ENCODE measurements at regions not wholly inside any gene's neighbourhood (a gene's known extent, or its start where the extent isn't known, plus 50 kb on each side); places are given as distances from the start of the nearest gene placed in this dataset.

DNA sequence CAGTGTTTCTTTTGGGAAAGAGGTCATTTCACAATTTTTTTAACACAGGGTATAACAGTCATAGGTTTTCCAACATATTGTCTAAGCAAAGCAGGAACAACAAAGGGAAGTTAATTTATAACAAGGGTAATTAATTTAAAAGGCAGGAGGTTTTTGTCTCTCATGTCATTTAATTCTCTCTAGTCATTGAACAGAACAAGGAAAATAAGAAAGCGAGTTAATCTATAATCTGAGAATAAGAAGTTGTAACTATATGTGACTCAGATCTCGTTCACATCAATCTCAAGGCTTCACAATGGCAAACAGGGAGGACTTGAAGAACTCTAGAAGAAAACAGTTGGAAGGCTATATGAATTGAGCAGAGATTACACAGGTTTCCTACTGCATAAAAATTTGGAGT lies 579.8 kb upstream of the CCDC54 start:
- no peak overlapping the region for H3K27ac ChIP-seq (replicated peaks)
- H3K4me3 ChIP-seq (replicated peaks; ENCODE audit: insufficient read depth, low read length), result no peak overlapping the region
- H3K27me3 ChIP-seq (ENCODE audit: insufficient read depth, poor library complexity, severe bottlenecking), result no peaks in the 10 kb centered on the region
- TF ChIP-seq POLR2AphosphoS5 (IDR thresholded peaks at IDR 0.05; ENCODE audit: low read depth) (no peak), SPI1 (IDR thresholded peaks at IDR 0.05; ENCODE audit: borderline replicate concordance, low read depth) (no peak)
- no peak for DNase-seq (ENCODE audit: low read depth in 1 of 2, low spot score in 1 of 2)

DNA sequence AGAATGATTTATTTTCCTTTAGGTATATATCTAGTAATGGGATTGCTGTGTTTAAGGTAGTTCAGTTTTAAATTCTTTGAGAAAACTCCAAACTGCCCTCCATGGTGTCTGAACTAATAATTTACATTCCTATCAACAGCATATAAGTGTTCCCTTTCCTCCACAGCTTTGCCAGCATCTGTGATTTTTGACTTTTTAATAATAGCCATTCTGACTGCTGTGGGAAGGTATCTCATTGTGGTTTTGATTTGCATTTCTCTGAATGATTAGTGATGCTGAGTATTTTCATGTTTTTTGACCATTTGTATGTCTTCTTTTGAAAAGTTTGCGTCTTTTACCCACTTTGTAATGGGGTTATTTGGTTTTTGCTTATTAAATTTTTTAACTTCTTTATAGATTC lies 571.6 kb upstream of the CCDC54 start:
- H3K27me3 ChIP-seq (ENCODE audit: insufficient read depth, poor library complexity, severe bottlenecking), result no peaks in the 10 kb centered on the region
- no peak overlapping the region for H3K4me3 ChIP-seq (replicated peaks; ENCODE audit: insufficient read depth, low read length)
- no peak for DNase-seq (ENCODE audit: low read depth in 1 of 2, low spot score in 1 of 2)
- no peak overlapping the region for H3K27ac ChIP-seq (replicated peaks)
- TF ChIP-seq, protein P1, sequence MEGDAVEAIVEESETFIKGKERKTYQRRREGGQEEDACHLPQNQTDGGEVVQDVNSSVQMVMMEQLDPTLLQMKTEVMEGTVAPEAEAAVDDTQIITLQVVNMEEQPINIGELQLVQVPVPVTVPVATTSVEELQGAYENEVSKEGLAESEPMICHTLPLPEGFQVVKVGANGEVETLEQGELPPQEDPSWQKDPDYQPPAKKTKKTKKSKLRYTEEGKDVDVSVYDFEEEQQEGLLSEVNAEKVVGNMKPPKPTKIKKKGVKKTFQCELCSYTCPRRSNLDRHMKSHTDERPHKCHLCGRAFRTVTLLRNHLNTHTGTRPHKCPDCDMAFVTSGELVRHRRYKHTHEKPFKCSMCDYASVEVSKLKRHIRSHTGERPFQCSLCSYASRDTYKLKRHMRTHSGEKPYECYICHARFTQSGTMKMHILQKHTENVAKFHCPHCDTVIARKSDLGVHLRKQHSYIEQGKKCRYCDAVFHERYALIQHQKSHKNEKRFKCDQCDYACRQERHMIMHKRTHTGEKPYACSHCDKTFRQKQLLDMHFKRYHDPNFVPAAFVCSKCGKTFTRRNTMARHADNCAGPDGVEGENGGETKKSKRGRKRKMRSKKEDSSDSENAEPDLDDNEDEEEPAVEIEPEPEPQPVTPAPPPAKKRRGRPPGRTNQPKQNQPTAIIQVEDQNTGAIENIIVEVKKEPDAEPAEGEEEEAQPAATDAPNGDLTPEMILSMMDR (IDR thresholded peaks at IDR 0.05; ENCODE audit: insufficient read depth, low read length), result no peak
- TF ChIP-seq GABPA (IDR thresholded peaks at IDR 0.05; ENCODE audit: low read depth), result no peak
- TF ChIP-seq, protein P2, sequence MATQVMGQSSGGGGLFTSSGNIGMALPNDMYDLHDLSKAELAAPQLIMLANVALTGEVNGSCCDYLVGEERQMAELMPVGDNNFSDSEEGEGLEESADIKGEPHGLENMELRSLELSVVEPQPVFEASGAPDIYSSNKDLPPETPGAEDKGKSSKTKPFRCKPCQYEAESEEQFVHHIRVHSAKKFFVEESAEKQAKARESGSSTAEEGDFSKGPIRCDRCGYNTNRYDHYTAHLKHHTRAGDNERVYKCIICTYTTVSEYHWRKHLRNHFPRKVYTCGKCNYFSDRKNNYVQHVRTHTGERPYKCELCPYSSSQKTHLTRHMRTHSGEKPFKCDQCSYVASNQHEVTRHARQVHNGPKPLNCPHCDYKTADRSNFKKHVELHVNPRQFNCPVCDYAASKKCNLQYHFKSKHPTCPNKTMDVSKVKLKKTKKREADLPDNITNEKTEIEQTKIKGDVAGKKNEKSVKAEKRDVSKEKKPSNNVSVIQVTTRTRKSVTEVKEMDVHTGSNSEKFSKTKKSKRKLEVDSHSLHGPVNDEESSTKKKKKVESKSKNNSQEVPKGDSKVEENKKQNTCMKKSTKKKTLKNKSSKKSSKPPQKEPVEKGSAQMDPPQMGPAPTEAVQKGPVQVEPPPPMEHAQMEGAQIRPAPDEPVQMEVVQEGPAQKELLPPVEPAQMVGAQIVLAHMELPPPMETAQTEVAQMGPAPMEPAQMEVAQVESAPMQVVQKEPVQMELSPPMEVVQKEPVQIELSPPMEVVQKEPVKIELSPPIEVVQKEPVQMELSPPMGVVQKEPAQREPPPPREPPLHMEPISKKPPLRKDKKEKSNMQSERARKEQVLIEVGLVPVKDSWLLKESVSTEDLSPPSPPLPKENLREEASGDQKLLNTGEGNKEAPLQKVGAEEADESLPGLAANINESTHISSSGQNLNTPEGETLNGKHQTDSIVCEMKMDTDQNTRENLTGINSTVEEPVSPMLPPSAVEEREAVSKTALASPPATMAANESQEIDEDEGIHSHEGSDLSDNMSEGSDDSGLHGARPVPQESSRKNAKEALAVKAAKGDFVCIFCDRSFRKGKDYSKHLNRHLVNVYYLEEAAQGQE (IDR thresholded peaks at IDR 0.05; ENCODE audit: insufficient replicate concordance, low read depth), result no peak
- no peak for TF ChIP-seq POLR2AphosphoS5 (IDR thresholded peaks at IDR 0.05; ENCODE audit: low read depth)
- no peak for TF ChIP-seq SPI1 (IDR thresholded peaks at IDR 0.05; ENCODE audit: borderline replicate concordance, low read depth)

DNA sequence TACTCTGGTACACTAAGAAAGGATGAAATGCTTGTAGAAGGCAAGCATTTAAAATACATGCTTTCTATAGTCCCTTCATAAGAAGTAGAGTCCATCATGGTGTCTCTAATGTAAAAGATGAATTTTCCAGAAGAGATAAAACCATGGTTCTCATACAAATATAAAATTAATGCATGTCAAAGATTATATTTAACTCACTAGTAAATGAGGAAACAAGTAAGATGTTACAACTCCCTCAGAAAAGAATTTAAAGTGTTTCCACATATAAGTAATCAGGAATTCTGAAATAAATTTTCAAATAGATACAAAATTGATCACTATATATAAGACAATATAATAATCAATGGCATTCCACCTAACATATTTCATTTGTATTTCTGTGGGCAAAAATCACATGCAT lies 570.3 kb upstream of the CCDC54 start:
- TF ChIP-seq GABPA (IDR thresholded peaks at IDR 0.05; ENCODE audit: low read depth) (no peak), POLR2AphosphoS5 (IDR thresholded peaks at IDR 0.05; ENCODE audit: low read depth) (no peak), SPI1 (IDR thresholded peaks at IDR 0.05; ENCODE audit: borderline replicate concordance, low read depth) (no peak)
- TF ChIP-seq, protein P1 (IDR thresholded peaks at IDR 0.05; ENCODE audit: insufficient read depth, low read length), result no peak
- TF ChIP-seq, protein P2 (IDR thresholded peaks at IDR 0.05; ENCODE audit: insufficient replicate concordance, low read depth), result no peak
- Histone ChIP-seq H3K27me3 (ENCODE audit: insufficient read depth, poor library complexity, severe bottlenecking) (no peaks in the 10 kb centered on the region), H3K4me3 (replicated peaks; ENCODE audit: insufficient read depth, low read length) (no peak overlapping the region), H3K27ac (replicated peaks) (no peak overlapping the region)
- no peak for DNase-seq (ENCODE audit: low read depth in 1 of 2, low spot score in 1 of 2)

DNA sequence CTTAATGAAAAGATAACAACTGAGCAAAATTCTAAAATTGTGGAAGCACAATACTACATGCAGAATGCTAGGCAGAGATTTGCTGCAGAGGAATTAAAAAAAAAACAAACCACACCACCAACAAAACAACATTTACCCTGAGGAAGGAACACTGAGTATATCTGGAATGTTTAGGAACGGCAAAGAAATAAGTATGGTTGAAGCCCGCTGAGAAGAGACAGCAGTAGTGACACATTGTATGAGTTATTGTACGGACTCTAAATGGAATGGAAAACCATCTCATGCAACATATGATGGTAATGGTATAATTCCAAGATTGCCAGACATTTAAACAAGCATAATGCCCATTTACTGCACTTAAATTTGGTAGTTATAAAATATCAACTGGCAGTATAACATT lies 568.2 kb upstream of the CCDC54 start:
- no peaks in the 10 kb centered on the region for H3K27me3 ChIP-seq (ENCODE audit: insufficient read depth, poor library complexity, severe bottlenecking)
- TF ChIP-seq GABPA (IDR thresholded peaks at IDR 0.05; ENCODE audit: low read depth), result no peak
- no peak for TF ChIP-seq POLR2AphosphoS5 (IDR thresholded peaks at IDR 0.05; ENCODE audit: low read depth)
- TF ChIP-seq, protein P2 (IDR thresholded peaks at IDR 0.05; ENCODE audit: insufficient replicate concordance, low read depth), result no peak
- TF ChIP-seq SPI1 (IDR thresholded peaks at IDR 0.05; ENCODE audit: borderline replicate concordance, low read depth), result no peak
- TF ChIP-seq, protein P1 (IDR thresholded peaks at IDR 0.05; ENCODE audit: insufficient read depth, low read length), result no peak
- H3K4me3 ChIP-seq (replicated peaks; ENCODE audit: insufficient read depth, low read length), result no peak overlapping the region
- H3K27ac ChIP-seq (replicated peaks), result no peak overlapping the region
- no peak for DNase-seq (ENCODE audit: low read depth in 1 of 2, low spot score in 1 of 2)

Measured in HL-60 (cell line).